NB4 (cell line): ENCODE measurements at regions not wholly inside any gene's neighbourhood (a gene's known extent, or its start where the extent isn't known, plus 50 kb on each side); places are given as distances from the start of the nearest gene placed in this dataset.

Experiments used
- POLR2A ChIP-seq: IDR thresholded peaks from 2 replicates; pipeline ENCODE4 v1.6.1; 2011; ENCODE audit warnings: mild to moderate bottlenecking; ENCODE audit not compliant: insufficient read length; ENCODE audit errors: extremely low read depth
- TF ChIP-seq, protein P1 (sequence below): IDR thresholded peaks from one replicate; pipeline ENCODE4 v1.5.1; 2012; ENCODE audit warnings: low read depth, low read length

DNA sequence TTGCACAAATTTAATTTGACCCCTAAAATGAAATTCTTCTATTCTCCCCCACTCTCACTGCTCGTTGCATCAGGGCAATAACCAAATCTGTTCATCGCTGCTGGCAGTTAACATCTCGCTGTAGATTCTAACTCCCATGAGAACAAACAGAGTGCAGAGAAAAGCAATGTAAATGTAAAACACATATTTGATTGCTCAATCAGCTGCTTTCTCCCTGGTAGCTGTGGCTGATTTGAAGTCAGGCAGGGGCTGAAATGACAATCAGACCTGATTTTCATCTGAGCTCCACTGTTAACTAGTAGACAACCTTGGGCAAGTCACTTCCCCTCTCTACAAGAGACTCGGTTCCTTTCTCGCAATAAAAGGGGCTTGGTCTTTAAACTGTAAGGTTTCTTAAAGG, 119.8 kb upstream of the CPNE4 start:
- no peak for TF ChIP-seq POLR2A
- TF ChIP-seq, protein P1, sequence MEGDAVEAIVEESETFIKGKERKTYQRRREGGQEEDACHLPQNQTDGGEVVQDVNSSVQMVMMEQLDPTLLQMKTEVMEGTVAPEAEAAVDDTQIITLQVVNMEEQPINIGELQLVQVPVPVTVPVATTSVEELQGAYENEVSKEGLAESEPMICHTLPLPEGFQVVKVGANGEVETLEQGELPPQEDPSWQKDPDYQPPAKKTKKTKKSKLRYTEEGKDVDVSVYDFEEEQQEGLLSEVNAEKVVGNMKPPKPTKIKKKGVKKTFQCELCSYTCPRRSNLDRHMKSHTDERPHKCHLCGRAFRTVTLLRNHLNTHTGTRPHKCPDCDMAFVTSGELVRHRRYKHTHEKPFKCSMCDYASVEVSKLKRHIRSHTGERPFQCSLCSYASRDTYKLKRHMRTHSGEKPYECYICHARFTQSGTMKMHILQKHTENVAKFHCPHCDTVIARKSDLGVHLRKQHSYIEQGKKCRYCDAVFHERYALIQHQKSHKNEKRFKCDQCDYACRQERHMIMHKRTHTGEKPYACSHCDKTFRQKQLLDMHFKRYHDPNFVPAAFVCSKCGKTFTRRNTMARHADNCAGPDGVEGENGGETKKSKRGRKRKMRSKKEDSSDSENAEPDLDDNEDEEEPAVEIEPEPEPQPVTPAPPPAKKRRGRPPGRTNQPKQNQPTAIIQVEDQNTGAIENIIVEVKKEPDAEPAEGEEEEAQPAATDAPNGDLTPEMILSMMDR, result no peak
